Erythroblast (primary cell): ENCODE measurements at regions not wholly inside any gene's neighbourhood (a gene's known extent, or its start where the extent isn't known, plus 50 kb on each side); places are given as distances from the start of the nearest gene placed in this dataset.

Experiments used
- GATA1 ChIP-seq: IDR thresholded peaks from 2 replicates; pipeline ENCODE4 v1.6.1; 2011; ENCODE audit warnings: low read depth, mild to moderate bottlenecking, control low read depth, low read length, moderate library complexity
- POLR2A ChIP-seq: IDR thresholded peaks from 2 replicates; pipeline ENCODE4 v1.6.1; 2011; ENCODE audit warnings: mild to moderate bottlenecking, low read length

- TF ChIP-seq POLR2A = no peak
- TF ChIP-seq GATA1 = no peak
Observed at GRCh38 chr6:170090561-170090960, 200.3 kb downstream of the DLL1 start.
